Suprapubic skin (tissue), 4 donors: ENCODE measurements at regions not wholly inside any gene's neighbourhood (a gene's known extent, or its start where the extent isn't known, plus 50 kb on each side); places are given as distances from the start of the nearest gene placed in this dataset.

Experiments used
- DNase-seq, 2 donors: peaks; one replicate each; pipeline ENCODE4 v3.0.0-alpha.2; 2019; ENCODE audit warnings: low spot score in 2 of 2
- H3K27ac ChIP-seq: fragments of 200-600 bp; sonication (generic); one replicate; pipeline ENCODE4 v1.5.1; 2019
- H3K27me3 ChIP-seq: fragments of 200-600 bp; sonication (generic); one replicate; pipeline ENCODE4 v1.5.1; 2019
- H3K36me3 ChIP-seq: fragments of 200-600 bp; sonication (generic); one replicate; pipeline ENCODE4 v1.5.1; 2019
- H3K4me1 ChIP-seq: fragments of 200-600 bp; sonication (generic); one replicate; pipeline ENCODE4 v1.5.1; 2019
- H3K4me3 ChIP-seq: fragments of 200-600 bp; sonication (generic); one replicate; pipeline ENCODE4 v1.5.1; 2019; ENCODE audit warnings: mild to moderate bottlenecking
- H3K9me3 ChIP-seq: fragments of 200-600 bp; sonication (generic); one replicate; pipeline ENCODE4 v1.5.1; 2019
- CTCF ChIP-seq, 2 donors: fragments of 200-600 bp in 1 of 2; fragments of 450-650 bp in 1 of 2; sonication (generic) in 1 of 2; IDR thresholded peaks; one replicate each; pipeline ENCODE4 v1.5.1; 2016 to 2019; ENCODE audit warnings: antibody characterized with exemption in 2 of 2, mild to moderate bottlenecking in 1 of 2, moderate library complexity in 1 of 2
- EP300 ChIP-seq: sonication (generic); formaldehyde crosslinking; IDR thresholded peaks from one replicate; pipeline ENCODE4 v1.6.1; 2017; ENCODE audit warnings: antibody characterized with exemption
- POLR2A ChIP-seq, 2 donors: fragments of 450-650 bp; IDR thresholded peaks; one replicate each; pipeline ENCODE4 v1.6.1; 2017; ENCODE audit warnings: antibody characterized with exemption in 2 of 2, mild to moderate bottlenecking in 2 of 2, moderate library complexity in 2 of 2
- POLR2AphosphoS5 ChIP-seq, 3 donors: sonication (generic); formaldehyde crosslinking; IDR thresholded peaks; one replicate each; pipeline ENCODE4 v1.6.1; 2017; ENCODE audit warnings: antibody characterized with exemption in 3 of 3
- WGBS: methylation state at CpG from one replicate; pipeline ENCODE4 v1.1.5; 2018; 5-methylcytosine and 5-hydroxymethylcytosine counted together

DNA sequence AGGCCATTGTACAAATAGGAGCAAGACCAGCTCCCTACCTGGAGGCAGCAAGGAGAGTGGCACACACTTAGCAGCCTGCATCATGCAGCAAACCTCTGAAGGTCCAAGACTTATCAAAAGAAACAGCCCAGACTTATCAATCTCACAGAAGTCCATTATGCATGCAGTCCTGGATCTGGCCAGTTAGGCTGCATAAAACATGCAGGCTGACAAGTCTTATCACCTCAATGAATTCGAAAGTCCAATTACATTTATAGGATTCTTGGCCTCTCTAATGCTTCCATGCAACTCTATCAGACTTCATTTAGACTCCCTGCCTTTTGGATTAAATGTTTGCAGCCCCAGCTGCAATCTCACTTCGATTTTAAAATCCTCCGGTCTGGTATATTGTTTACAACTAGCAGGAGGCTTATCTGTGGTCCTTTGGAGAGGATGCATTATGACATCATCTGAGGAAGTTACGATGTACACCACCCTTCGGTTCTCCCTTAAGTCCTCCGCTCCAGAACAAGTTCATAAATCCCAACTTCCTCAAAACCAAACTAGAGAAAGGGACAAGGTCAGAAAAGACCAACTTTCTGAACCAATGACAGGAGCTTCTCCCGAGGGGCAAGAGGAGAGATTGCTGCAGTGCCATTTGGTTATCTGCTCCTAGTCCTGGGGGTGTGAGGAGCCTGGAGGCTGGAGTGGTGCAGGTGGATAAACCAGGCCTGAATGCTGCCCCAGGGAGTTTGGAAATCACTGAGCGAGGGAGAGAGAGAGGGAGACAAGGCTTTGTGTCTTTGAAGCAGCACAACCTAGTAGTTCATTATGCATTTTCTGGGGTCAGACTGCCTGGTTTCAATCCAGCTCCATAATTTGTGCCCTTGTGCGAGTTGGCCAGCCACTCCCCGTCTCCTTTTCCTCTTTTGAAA lies 313.9 kb downstream of the TLE1 start:
- Histone ChIP-seq H3K4me1 (peaks cover 13% of the 10 kb centered on the region), H3K9me3 (no peaks in the 10 kb centered on the region), H3K36me3 (no peaks in the 10 kb centered on the region), H3K27ac (no peak overlapping the region), H3K4me3 (no peak overlapping the region), H3K27me3 (no peaks in the 10 kb centered on the region)
- 84% methylated on average over 10 of the region's 10 CpGs for WGBS
- no peak for DNase-seq
- TF ChIP-seq CTCF (IDR thresholded peaks at IDR 0.05), result no peak

- H3K36me3 ChIP-seq, result no peaks in the 10 kb centered on the region
- TF ChIP-seq EP300 (no peak), POLR2AphosphoS5 (IDR thresholded peaks at IDR 0.05) (no peak), CTCF (IDR thresholded peaks at IDR 0.05) (no peak), POLR2A (IDR thresholded peaks at IDR 0.05) (no peak)
- 69% methylated on average over 4 of the region's 4 CpGs for WGBS
- no peaks in the 10 kb centered on the region for H3K27me3 ChIP-seq
- H3K9me3 ChIP-seq, result no peaks in the 10 kb centered on the region
- peaks cover 13% of the 10 kb centered on the region for H3K4me1 ChIP-seq
- no peak for DNase-seq
- H3K27ac ChIP-seq, result no peak overlapping the region
- H3K4me3 ChIP-seq, result no peak overlapping the region
Measured at GRCh38 chr9:81374459-81375186, 314.7 kb downstream of the TLE1 start.

- DNase-seq, result no peak
- TF ChIP-seq EP300 (no peak), CTCF (IDR thresholded peaks at IDR 0.05) (no peak), POLR2AphosphoS5 (IDR thresholded peaks at IDR 0.05) (no peak), POLR2A (IDR thresholded peaks at IDR 0.05) (no peak)
- H3K27me3 ChIP-seq, result no peaks in the 10 kb centered on the region
- WGBS, result 51% methylated on average over 3 of the region's 4 CpGs
- H3K4me1 ChIP-seq, result peaks cover 13% of the 10 kb centered on the region
- H3K27ac ChIP-seq, result peak overlapping the region; percentile 8
- H3K9me3 ChIP-seq, result no peaks in the 10 kb centered on the region
- H3K36me3 ChIP-seq, result no peaks in the 10 kb centered on the region
- H3K4me3 ChIP-seq, result no peak overlapping the region
Measured at GRCh38 chr9:81373294-81373693, 316.1 kb downstream of the TLE1 start.

GRCh38 chr9:81372628-81373191 lies 316.6 kb downstream of the TLE1 start:
- TF ChIP-seq POLR2A (IDR thresholded peaks at IDR 0.05) (no peak), CTCF (IDR thresholded peaks at IDR 0.05) (no peak), POLR2AphosphoS5 (IDR thresholded peaks at IDR 0.05) (no peak), EP300 (no peak)
- Histone ChIP-seq H3K27ac (peak overlapping the region; percentile 8), H3K36me3 (no peaks in the 10 kb centered on the region), H3K4me3 (no peak overlapping the region), H3K4me1 (peaks cover 13% of the 10 kb centered on the region), H3K9me3 (no peaks in the 10 kb centered on the region), H3K27me3 (no peaks in the 10 kb centered on the region)
- no peak for DNase-seq
- 42% methylated on average over 8 of the region's 8 CpGs for WGBS

- Histone ChIP-seq H3K9me3 (no peaks in the 10 kb centered on the region), H3K27ac (no peak overlapping the region), H3K4me1 (peaks cover 13% of the 10 kb centered on the region), H3K4me3 (no peak overlapping the region), H3K27me3 (no peaks in the 10 kb centered on the region), H3K36me3 (no peaks in the 10 kb centered on the region)
- TF ChIP-seq EP300 (no peak), POLR2A (IDR thresholded peaks at IDR 0.05) (no peak), POLR2AphosphoS5 (IDR thresholded peaks at IDR 0.05) (no peak), CTCF (IDR thresholded peaks at IDR 0.05) (no peak)
- no peak for DNase-seq
- 54% methylated on average over 7 of the region's 7 CpGs for WGBS
Measured at GRCh38 chr9:81371824-81372223, 317.5 kb downstream of the TLE1 start.
